ENCODE measurements at regions not wholly inside any gene's neighbourhood (a gene's known extent, or its start where the extent isn't known, plus 50 kb on each side); places are given as distances from the start of the nearest gene placed in this dataset.

DNA sequence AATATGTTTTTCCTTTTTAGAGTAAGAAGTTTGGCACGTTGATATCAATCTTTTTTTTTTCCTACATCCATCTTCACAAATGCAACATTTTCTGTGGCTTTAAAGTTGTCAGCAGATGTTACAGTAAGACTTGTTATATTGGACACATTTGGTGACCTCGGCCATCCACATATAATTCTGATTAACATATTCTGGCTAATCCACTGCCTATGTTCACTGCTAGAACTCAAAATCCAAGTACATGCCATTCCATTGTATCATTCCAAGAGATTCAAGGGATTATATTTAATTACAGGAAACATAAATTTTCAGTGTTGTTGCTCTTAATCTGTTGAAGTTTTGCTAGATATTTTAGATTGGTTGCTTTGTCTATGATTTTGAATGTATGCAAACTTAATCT is 367.6 kb downstream of the TENT5A start:
- no peak for TF ChIP-seq CTCF (IDR thresholded peaks at IDR 0.05; ENCODE audit: partially characterized antibody, unreplicated experiment)
- no peak overlapping the region for H3K4me3 Mint-ChIP-seq (ENCODE audit: unreplicated experiment)
- no peaks in the 10 kb centered on the region for H3K9me3 Mint-ChIP-seq (ENCODE audit: unreplicated experiment)
- no peaks in the 10 kb centered on the region for H3K4me1 Mint-ChIP-seq (ENCODE audit: low read depth, unreplicated experiment)
- H3K27ac Mint-ChIP-seq (ENCODE audit: unreplicated experiment): no peak overlapping the region
- DNase-seq: no peak
- H3K27me3 Mint-ChIP-seq (ENCODE audit: unreplicated experiment): no peaks in the 10 kb centered on the region
- no peaks in the 10 kb centered on the region for H3K36me3 Mint-ChIP-seq (ENCODE audit: unreplicated experiment)

GRCh38 chr6:81383472-81383871 is 369.0 kb downstream of the TENT5A start:
- no peaks in the 10 kb centered on the region for H3K27me3 Mint-ChIP-seq (ENCODE audit: unreplicated experiment)
- DNase-seq: no peak
- H3K27ac Mint-ChIP-seq (ENCODE audit: unreplicated experiment): no peak overlapping the region
- no peak for TF ChIP-seq CTCF (IDR thresholded peaks at IDR 0.05; ENCODE audit: partially characterized antibody, unreplicated experiment)
- no peak overlapping the region for H3K4me3 Mint-ChIP-seq (ENCODE audit: unreplicated experiment)
- no peaks in the 10 kb centered on the region for H3K36me3 Mint-ChIP-seq (ENCODE audit: unreplicated experiment)
- no peaks in the 10 kb centered on the region for H3K9me3 Mint-ChIP-seq (ENCODE audit: unreplicated experiment)
- no peaks in the 10 kb centered on the region for H3K4me1 Mint-ChIP-seq (ENCODE audit: low read depth, unreplicated experiment)

DNA sequence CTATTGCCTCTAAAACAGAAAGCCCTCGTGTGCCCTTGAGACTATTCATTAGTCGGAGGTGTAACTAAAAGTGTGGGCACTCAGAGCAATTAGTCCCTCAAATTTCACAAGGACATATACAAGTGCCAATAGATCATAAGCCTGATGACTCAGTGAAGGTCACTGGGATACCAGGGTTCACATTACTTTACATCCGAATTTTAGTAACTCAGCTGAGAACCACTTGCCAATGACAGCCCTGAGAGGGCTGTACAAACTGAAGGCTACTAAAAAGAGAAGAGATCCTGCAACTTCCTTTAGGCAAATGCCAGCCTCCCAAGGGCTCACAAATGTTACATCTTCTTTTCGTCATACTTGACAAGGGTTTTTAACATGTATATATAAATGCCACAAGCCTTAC is 369.6 kb downstream of the TENT5A start:
- no peaks in the 10 kb centered on the region for H3K9me3 Mint-ChIP-seq (ENCODE audit: unreplicated experiment)
- H3K27me3 Mint-ChIP-seq (ENCODE audit: unreplicated experiment): no peaks in the 10 kb centered on the region
- no peaks in the 10 kb centered on the region for H3K4me1 Mint-ChIP-seq (ENCODE audit: low read depth, unreplicated experiment)
- TF ChIP-seq CTCF (IDR thresholded peaks at IDR 0.05; ENCODE audit: partially characterized antibody, unreplicated experiment): no peak
- H3K36me3 Mint-ChIP-seq (ENCODE audit: unreplicated experiment): no peaks in the 10 kb centered on the region
- H3K4me3 Mint-ChIP-seq (ENCODE audit: unreplicated experiment): no peak overlapping the region
- DNase-seq: no peak
- no peak overlapping the region for H3K27ac Mint-ChIP-seq (ENCODE audit: unreplicated experiment)

DNA sequence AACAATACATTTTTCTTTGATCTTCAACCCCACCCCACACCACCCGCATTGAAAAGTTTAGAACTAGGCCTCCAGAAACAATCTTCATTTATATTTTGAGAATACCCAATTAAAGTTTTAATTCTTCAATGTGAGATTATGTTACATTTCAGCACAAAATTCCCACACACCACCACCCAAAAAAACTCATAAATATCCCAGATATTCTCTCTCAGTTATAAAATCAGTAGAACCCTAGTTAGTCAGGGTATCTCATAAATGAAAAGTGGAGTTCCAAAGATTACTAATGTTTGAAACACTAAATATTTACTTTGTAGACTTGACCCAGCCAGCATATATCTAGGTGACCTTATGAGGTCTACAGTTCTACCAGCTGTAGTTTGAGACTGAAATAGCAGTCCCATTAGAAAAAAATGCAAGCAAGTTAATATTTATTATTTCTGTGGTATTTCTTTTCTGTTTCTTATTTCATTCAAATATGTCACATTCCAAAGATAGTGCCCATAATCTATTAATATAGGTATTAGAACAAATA is 371.0 kb downstream of the TENT5A start:
- H3K36me3 Mint-ChIP-seq (ENCODE audit: unreplicated experiment): no peaks in the 10 kb centered on the region
- no peak for TF ChIP-seq CTCF (IDR thresholded peaks at IDR 0.05; ENCODE audit: partially characterized antibody, unreplicated experiment)
- H3K27ac Mint-ChIP-seq (ENCODE audit: unreplicated experiment): no peak overlapping the region
- no peak for DNase-seq
- no peak overlapping the region for H3K4me3 Mint-ChIP-seq (ENCODE audit: unreplicated experiment)
- H3K9me3 Mint-ChIP-seq (ENCODE audit: unreplicated experiment): no peaks in the 10 kb centered on the region
- H3K4me1 Mint-ChIP-seq (ENCODE audit: low read depth, unreplicated experiment): no peaks in the 10 kb centered on the region
- H3K27me3 Mint-ChIP-seq (ENCODE audit: unreplicated experiment): no peaks in the 10 kb centered on the region

DNA sequence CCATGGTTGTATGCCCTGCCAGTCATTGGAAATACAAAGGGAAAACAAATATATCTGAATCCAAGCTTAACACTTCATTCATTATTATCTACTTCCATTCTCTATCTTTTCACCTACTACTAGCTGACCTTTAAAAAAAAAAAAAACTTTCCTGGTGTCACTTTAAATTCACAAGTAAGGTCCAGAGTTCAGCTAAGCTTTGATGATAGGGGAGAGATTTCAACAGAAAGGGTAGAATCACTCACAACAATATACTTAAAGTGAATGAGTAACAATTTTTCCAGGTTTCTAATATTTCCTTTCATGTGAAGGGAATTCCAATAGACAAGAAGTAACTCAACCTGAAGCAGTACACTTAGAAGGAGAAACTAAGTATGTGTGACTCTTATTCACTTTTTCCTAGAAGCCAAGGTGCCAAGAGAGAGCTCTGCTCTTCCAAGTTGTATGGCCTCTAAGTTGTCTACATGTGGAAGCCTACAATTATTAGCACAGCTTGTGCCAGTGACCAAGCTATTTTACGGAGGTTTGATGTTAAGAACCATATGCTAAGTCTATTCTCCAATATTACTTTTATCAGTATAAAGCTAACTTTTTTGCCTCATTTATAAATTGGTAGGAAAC is 371.7 kb downstream of the TENT5A start:
- H3K4me1 Mint-ChIP-seq (ENCODE audit: low read depth, unreplicated experiment): no peaks in the 10 kb centered on the region
- no peaks in the 10 kb centered on the region for H3K9me3 Mint-ChIP-seq (ENCODE audit: unreplicated experiment)
- H3K4me3 Mint-ChIP-seq (ENCODE audit: unreplicated experiment): no peak overlapping the region
- no peak for DNase-seq
- no peaks in the 10 kb centered on the region for H3K27me3 Mint-ChIP-seq (ENCODE audit: unreplicated experiment)
- H3K36me3 Mint-ChIP-seq (ENCODE audit: unreplicated experiment): no peaks in the 10 kb centered on the region
- H3K27ac Mint-ChIP-seq (ENCODE audit: unreplicated experiment): no peak overlapping the region
- TF ChIP-seq CTCF (IDR thresholded peaks at IDR 0.05; ENCODE audit: partially characterized antibody, unreplicated experiment): no peak

Data from glutamatergic neuron (in vitro differentiated cells).